ENCODE measurements at regions not wholly inside any gene's neighbourhood (a gene's known extent, or its start where the extent isn't known, plus 50 kb on each side); places are given as distances from the start of the nearest gene placed in this dataset.

- no peaks in the 10 kb centered on the region for H3K4me1 ChIP-seq (ENCODE audit: control insufficient read depth in 1 of 2, insufficient read depth in 2 of 2, low read length in 2 of 2)
- no CpG with 5 or more reads among the region's 2 CpGs for WGBS (ENCODE audit: insufficient coverage)
Observed at GRCh38 chr2:7333189-7333765, 416.1 kb downstream of the RNF144A start.

DNA sequence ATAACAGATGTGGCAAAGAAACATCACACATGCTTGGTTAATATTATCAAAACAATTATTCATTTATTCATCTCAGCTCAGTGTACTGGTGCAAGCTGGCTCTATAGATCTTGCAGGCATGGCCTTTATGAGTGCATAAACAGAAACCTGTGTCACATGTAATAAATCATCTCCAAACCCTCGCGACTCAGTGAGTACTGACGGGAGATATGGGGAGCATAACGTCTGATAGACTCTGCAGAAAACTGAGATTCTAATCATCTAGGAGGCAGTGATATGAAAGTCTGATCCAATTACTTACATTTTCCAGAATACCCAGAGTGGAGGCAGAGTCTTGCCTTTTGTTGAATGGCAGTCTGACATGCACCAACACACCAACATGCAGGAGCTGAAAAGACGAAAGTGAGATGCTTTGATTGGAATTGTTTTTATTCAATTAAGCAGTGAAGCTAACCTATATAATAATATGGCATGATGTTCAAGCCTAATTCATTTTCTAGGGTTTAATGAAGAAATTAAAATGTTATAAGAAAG is 416.8 kb downstream of the RNF144A start:
- no peaks in the 10 kb centered on the region for H3K36me3 ChIP-seq (replicated peaks in 1 of 2; ENCODE audit: control insufficient read depth in 1 of 2, insufficient read depth in 2 of 2, low read length in 2 of 2)
- H3K27me3 ChIP-seq (ENCODE audit: control insufficient read depth in 2 of 2, insufficient read depth in 2 of 2, low read length in 2 of 2) = no peaks in the 10 kb centered on the region
- H3K27ac ChIP-seq (ENCODE audit: low read depth in 1 of 2, low read length in 2 of 2) = no peak overlapping the region
- no peak for DNase-seq
- no peak overlapping the region for H3K4me2 ChIP-seq (replicated peaks; ENCODE audit: extremely low read depth, low read length, poor library complexity, severe bottlenecking)
- no peaks in the 10 kb centered on the region for H3K4me1 Mint-ChIP-seq
- H3K36me3 Mint-ChIP-seq = no peaks in the 10 kb centered on the region
- no peaks in the 10 kb centered on the region for H3K4me1 ChIP-seq (ENCODE audit: control insufficient read depth in 1 of 2, insufficient read depth in 2 of 2, low read length in 2 of 2)
- no peak overlapping the region for H3K4me3 ChIP-seq (replicated peaks in 1 of 3; ENCODE audit: low read depth in 2 of 3, low read length in 3 of 3)
- H3K9me3 Mint-ChIP-seq = peaks cover 0 to 11% (median 0%) of the 10 kb centered on the region in 7 donors
- H3K9me3 ChIP-seq (replicated peaks in 1 of 2; ENCODE audit: control insufficient read depth in 1 of 2, insufficient read depth in 1 of 2, low read length in 2 of 2) = no peaks in the 10 kb centered on the region
- no peaks in the 10 kb centered on the region for H4K20me1 ChIP-seq (ENCODE audit: insufficient read depth, low read length)
- no peak overlapping the region for H3K27ac Mint-ChIP-seq
- no peaks in the 10 kb centered on the region for H3K79me2 ChIP-seq (ENCODE audit: insufficient read depth, low read length)
- intact Hi-C loops (cut with micrococcal nuclease) = no loop called here
- H3K9ac ChIP-seq (ENCODE audit: insufficient read depth, low read length, poor library complexity, severe bottlenecking) = no peak overlapping the region
- TF ChIP-seq, protein P1, sequence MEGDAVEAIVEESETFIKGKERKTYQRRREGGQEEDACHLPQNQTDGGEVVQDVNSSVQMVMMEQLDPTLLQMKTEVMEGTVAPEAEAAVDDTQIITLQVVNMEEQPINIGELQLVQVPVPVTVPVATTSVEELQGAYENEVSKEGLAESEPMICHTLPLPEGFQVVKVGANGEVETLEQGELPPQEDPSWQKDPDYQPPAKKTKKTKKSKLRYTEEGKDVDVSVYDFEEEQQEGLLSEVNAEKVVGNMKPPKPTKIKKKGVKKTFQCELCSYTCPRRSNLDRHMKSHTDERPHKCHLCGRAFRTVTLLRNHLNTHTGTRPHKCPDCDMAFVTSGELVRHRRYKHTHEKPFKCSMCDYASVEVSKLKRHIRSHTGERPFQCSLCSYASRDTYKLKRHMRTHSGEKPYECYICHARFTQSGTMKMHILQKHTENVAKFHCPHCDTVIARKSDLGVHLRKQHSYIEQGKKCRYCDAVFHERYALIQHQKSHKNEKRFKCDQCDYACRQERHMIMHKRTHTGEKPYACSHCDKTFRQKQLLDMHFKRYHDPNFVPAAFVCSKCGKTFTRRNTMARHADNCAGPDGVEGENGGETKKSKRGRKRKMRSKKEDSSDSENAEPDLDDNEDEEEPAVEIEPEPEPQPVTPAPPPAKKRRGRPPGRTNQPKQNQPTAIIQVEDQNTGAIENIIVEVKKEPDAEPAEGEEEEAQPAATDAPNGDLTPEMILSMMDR (IDR thresholded peaks at IDR 0.05) = no peak
- WGBS (ENCODE audit: insufficient coverage) = no CpG with 5 or more reads among the region's 5 CpGs
- H3K4me3 Mint-ChIP-seq = no peak overlapping the region
- no peak overlapping the region for H2AFZ ChIP-seq (ENCODE audit: insufficient read depth, low read depth, low read length, poor library complexity, severe bottlenecking)
- H3K27me3 Mint-ChIP-seq (ENCODE audit: low read depth in 3 of 3) = peaks cover 0 to 1% (median 1%) of the 10 kb centered on the region in 3 donors

More at GRCh38 chr2:7333189-7333765, 416.1 kb downstream of the RNF144A start:
- Mint-ChIP-seq H3K4me1 (no peaks in the 10 kb centered on the region), H3K36me3 (no peaks in the 10 kb centered on the region), H3K27me3 (ENCODE audit: low read depth in 3 of 3) (peaks cover 0 to 1% (median 1%) of the 10 kb centered on the region in 3 donors), H3K27ac (no peak overlapping the region), H3K9me3 (peaks cover 0 to 11% (median 0%) of the 10 kb centered on the region in 7 donors), H3K4me3 (no peak overlapping the region)
- no peaks in the 10 kb centered on the region for H3K27me3 ChIP-seq (ENCODE audit: control insufficient read depth in 2 of 2, insufficient read depth in 2 of 2, low read length in 2 of 2)
- no peaks in the 10 kb centered on the region for H3K9me3 ChIP-seq (replicated peaks in 1 of 2; ENCODE audit: control insufficient read depth in 1 of 2, insufficient read depth in 1 of 2, low read length in 2 of 2)
- H2AFZ ChIP-seq (ENCODE audit: insufficient read depth, low read depth, low read length, poor library complexity, severe bottlenecking) = no peak overlapping the region
- DNase-seq = no peak
- no peak overlapping the region for H3K4me2 ChIP-seq (replicated peaks; ENCODE audit: extremely low read depth, low read length, poor library complexity, severe bottlenecking)
- no peaks in the 10 kb centered on the region for H3K79me2 ChIP-seq (ENCODE audit: insufficient read depth, low read length)
- H4K20me1 ChIP-seq (ENCODE audit: insufficient read depth, low read length) = no peaks in the 10 kb centered on the region
- H3K4me3 ChIP-seq (replicated peaks in 1 of 3; ENCODE audit: low read depth in 2 of 3, low read length in 3 of 3) = no peak overlapping the region
- no peaks in the 10 kb centered on the region for H3K36me3 ChIP-seq (replicated peaks in 1 of 2; ENCODE audit: control insufficient read depth in 1 of 2, insufficient read depth in 2 of 2, low read length in 2 of 2)
- no peak overlapping the region for H3K27ac ChIP-seq (ENCODE audit: low read depth in 1 of 2, low read length in 2 of 2)
- intact Hi-C loops (cut with micrococcal nuclease) = no loop called here
- TF ChIP-seq, protein P1 (IDR thresholded peaks at IDR 0.05) = no peak
- H3K9ac ChIP-seq (ENCODE audit: insufficient read depth, low read length, poor library complexity, severe bottlenecking) = no peak overlapping the region

All from CD14-positive monocyte (primary cell).